ENCODE measurements at regions not wholly inside any gene's neighbourhood (a gene's known extent, or its start where the extent isn't known, plus 50 kb on each side); places are given as distances from the start of the nearest gene placed in this dataset.

GRCh38 chr10:23994459-23995046, 214.4 kb upstream of the KIAA1217 start:
- WGBS, result 33% methylated on average over 6 of the region's 6 CpGs
- Histone ChIP-seq H3K4me3 (no peak overlapping the region), H3K9me3 (no peaks in the 10 kb centered on the region), H3K27me3 (no peaks in the 10 kb centered on the region), H3K36me3 (no peaks in the 10 kb centered on the region), H3K4me1 (peaks cover 5% of the 10 kb centered on the region), H3K27ac (no peak overlapping the region)
- peak in 1 of 2 donors; percentile 82 for DNase-seq (ENCODE audit: low spot score in 2 of 2)
- no peak for TF ChIP-seq POLR2AphosphoS5 (IDR thresholded peaks at IDR 0.05)
- peak; percentile 72 to 73 for TF ChIP-seq CTCF (IDR thresholded peaks at IDR 0.05)

DNA sequence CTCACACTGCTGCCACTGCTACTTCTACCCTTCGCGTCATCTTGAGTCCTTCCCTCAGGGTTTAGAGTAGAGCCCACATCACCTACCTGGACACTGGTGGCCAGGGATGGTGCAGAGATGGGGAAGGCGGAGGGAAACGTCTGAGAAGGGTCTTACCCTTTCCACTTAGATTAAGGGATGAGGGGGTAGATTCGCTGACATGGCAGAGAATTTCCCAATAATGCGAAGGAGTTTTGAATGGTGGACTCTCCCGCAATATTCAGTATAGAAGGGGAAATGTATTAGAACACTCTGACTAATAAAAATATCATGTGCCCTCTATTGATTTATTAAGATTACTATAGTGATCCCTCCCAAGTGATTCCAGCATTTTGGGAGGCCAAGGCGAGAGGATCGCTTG, 209.5 kb upstream of the KIAA1217 start:
- Histone ChIP-seq H3K4me1 (peaks cover 5% of the 10 kb centered on the region), H3K27me3 (no peaks in the 10 kb centered on the region), H3K4me3 (no peak overlapping the region), H3K9me3 (no peaks in the 10 kb centered on the region), H3K27ac (no peak overlapping the region), H3K36me3 (no peaks in the 10 kb centered on the region)
- 94% methylated on average over 9 of the region's 9 CpGs for WGBS
- no peak for DNase-seq (ENCODE audit: low spot score in 2 of 2)
- TF ChIP-seq POLR2AphosphoS5 (IDR thresholded peaks at IDR 0.05) (no peak), POLR2A (IDR thresholded peaks at IDR 0.05) (no peak), EP300 (IDR thresholded peaks at IDR 0.05) (no peak), CTCF (IDR thresholded peaks at IDR 0.05) (no peak)

- Histone ChIP-seq H3K27ac (no peak overlapping the region), H3K36me3 (no peaks in the 10 kb centered on the region), H3K9me3 (no peaks in the 10 kb centered on the region), H3K4me3 (no peak overlapping the region), H3K27me3 (no peaks in the 10 kb centered on the region), H3K4me1 (no peaks in the 10 kb centered on the region)
- DNase-seq (ENCODE audit: low spot score in 2 of 2), result no peak
- 54% methylated on average over 8 of the region's 8 CpGs for WGBS
- TF ChIP-seq CTCF (IDR thresholded peaks at IDR 0.05), result no peak
- no peak for TF ChIP-seq POLR2AphosphoS5 (IDR thresholded peaks at IDR 0.05)
Measured at GRCh38 chr10:24000271-24000813, 208.6 kb upstream of the KIAA1217 start.

DNA sequence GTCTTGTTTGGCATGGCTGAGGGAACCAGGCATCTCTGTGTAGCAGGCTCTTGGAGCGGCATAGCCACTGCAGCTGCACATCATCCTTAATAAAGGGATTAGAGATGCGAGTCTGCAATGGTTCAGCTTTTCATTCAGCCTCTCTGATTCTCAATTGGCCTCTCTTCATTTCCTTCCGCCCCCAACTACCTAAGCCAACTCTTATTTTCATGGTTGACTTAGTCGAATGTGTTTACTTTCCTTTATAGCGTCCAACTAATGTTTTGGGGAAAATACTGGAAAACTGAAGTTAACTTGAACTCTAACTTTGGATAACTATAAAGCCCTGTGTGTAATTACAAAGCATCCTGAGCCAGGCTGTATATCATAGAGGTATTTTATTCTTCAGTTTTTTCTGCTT, 202.2 kb upstream of the KIAA1217 start:
- 89% methylated on average over 5 of the region's 5 CpGs for WGBS
- H3K27me3 ChIP-seq, result no peaks in the 10 kb centered on the region
- H3K4me3 ChIP-seq, result no peak overlapping the region
- no peak for TF ChIP-seq CTCF (IDR thresholded peaks at IDR 0.05)
- TF ChIP-seq EP300 (IDR thresholded peaks at IDR 0.05), result no peak
- no peak for TF ChIP-seq POLR2A (IDR thresholded peaks at IDR 0.05)
- TF ChIP-seq POLR2AphosphoS5 (IDR thresholded peaks at IDR 0.05), result no peak
- H3K36me3 ChIP-seq, result no peaks in the 10 kb centered on the region
- H3K9me3 ChIP-seq, result no peaks in the 10 kb centered on the region
- DNase-seq (ENCODE audit: low spot score in 2 of 2), result no peak
- H3K4me1 ChIP-seq, result peaks cover 10% of the 10 kb centered on the region
- no peak overlapping the region for H3K27ac ChIP-seq

DNA sequence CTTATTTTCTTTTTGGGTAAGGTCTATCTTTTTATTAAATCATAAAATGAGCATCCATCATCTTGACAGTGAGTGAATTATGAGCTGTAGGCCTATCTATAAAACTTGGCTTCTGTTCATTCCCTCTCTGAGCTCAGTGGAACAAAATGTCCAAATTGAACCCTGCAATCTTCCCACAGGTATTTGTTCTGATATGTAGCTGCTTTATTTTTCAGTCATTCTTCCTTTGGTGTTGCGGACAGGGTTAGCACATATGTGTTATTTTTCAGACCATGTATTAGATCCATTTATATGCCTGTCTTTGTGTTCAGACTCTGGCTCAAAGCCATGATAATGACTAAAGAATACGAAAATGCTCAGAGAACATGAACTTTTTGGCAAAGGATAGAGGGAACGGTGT, 201.6 kb upstream of the KIAA1217 start:
- no peaks in the 10 kb centered on the region for H3K27me3 ChIP-seq
- no peak overlapping the region for H3K27ac ChIP-seq
- no peak overlapping the region for H3K4me3 ChIP-seq
- no peaks in the 10 kb centered on the region for H3K9me3 ChIP-seq
- TF ChIP-seq POLR2A (IDR thresholded peaks at IDR 0.05), result no peak
- TF ChIP-seq POLR2AphosphoS5 (IDR thresholded peaks at IDR 0.05), result no peak
- no peak for TF ChIP-seq CTCF (IDR thresholded peaks at IDR 0.05)
- TF ChIP-seq EP300 (IDR thresholded peaks at IDR 0.05), result no peak
- H3K36me3 ChIP-seq, result no peaks in the 10 kb centered on the region
- 54% methylated on average over 3 of the region's 3 CpGs for WGBS
- H3K4me1 ChIP-seq, result peaks cover 10% of the 10 kb centered on the region
- no peak for DNase-seq (ENCODE audit: low spot score in 2 of 2)
